HG03060 (cell line): ENCODE measurements at regions not wholly inside any gene's neighbourhood (a gene's known extent, or its start where the extent isn't known, plus 50 kb on each side); places are given as distances from the start of the nearest gene placed in this dataset.

Experiments
- ATAC-seq: cut with Tn5 transposase; IDR thresholded peaks from one replicate; pipeline ENCODE4 v1.9.1; 2021; ENCODE audit warnings: low read depth, moderate number of reproducible peaks; ENCODE audit not compliant: unreplicated experiment

DNA sequence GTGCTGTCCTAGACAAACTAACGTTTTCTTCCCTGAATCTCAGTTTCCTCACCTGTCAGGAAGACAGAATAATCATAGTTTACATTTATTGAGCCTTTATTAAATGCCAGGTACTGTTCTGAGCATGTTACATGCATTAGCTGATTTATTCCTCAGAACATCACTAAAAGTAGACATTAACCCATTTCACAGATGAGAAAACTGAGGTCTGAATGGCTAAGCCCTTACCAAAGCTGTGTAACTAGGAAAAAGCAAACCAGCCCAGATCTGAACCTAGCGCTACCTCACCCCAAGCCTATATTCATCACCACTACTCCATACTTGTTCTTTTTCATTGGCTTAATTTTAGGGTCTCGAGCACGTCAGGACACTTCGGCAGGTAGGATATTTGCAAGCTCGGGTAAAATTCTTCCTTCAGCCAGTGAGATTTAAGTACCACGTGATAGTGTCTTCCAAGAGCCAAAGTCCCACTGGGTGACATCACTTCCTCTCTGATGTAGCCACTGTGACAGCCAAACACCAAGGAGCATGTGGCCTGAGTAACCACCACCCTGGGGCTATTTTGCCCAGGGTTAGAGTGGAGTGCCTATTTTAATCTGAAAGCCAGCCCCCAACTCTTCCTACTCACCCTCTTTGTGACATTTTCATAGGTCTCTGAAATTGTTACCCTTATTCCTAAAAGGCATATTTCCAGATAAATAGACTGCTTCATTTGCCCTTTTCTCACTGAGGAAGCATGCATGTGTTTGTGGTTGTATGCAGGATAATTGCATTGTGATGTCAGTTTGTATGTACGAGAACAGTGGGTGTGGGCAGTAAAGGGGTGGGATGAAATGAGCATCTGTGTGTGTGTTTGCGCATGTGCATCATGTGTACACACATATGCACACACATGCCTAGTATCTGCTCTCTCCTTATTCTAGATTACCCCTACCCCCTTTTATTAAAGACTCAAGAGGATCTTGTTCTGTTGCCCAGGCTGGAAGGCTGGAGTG, 62.2 kb upstream of the WSCD2 start:
- no peak for ATAC-seq

DNA sequence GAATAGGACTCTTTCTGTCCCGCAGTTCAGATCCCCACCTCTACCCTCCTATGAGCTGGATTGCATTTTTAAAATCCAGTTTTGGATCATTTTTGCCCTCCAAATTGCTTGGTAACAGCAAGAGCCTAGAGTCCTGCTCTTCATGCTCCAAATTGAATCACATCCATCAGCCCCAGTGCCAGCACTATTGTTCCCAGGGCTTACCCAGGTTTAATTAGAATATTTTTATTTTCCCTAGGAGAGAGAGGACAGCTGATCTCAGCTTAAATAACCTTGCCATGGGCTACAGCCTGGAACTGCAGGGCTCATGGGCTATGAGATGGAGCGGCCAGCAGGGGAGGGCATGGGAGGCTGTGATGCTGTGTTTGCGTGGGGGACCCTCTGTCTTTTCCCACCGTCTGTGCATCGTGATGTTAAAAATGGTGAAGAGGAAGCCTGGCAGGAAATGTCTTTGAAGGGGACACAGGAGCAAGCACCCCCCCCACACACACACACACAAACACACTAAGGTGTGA, 59.4 kb upstream of the WSCD2 start:
- ATAC-seq = no peak

DNA sequence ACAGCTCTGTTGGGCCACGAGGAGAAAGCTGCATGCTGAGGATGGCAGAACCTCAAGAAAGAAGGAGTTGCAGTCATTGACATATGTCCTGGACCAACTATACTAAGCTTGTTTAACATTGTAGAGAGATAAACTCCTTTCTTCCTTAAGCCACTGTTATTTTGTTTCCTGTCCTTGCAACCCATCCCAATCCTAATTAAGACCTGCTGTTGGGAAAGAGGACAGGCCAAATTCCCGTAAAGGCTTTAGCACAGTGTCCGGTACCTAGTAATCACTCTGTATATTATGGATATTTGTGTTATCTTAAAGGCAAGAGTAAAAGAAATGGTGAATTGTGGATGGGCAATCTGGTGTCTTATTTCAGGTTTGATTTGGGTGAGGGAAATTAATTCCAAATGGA, 53.5 kb upstream of the WSCD2 start:
- ATAC-seq = no peak

DNA sequence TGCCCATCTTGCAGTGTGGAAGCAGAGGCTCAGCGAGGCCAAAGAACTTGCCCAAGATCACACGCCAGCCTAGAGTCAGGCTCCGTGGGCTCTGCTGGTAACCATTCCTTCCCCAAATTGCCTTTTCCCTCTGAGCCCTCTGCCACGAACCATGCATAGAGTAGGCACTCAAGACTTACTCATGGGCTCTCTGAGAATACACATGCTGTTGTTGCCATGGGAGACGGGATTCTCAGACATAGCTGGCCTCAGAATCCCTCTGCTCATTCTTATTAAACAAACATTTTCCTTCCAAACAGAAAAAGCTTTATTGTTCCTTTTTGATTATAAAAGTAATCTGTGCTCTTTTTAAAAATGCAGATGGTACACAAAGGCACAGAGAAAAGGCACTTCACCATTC, 52.5 kb upstream of the WSCD2 start:
- ATAC-seq = no peak

DNA sequence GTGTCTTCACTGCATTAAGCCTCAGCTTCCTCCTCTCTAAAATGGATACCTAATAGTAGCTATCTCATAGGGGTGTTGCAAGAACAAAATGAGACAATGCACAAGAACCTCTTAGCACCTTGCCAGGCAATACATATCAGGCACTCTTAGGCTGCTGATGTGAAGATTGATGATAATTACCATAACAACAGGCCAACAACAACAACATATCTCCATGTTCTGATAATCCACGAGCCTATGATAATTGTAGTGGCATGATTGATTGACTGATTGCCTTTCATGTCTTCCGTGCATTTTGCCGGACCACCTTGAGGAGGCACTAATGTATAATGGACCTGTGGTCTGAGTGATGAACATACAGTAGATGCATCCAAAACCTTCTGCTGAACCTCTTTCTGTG, 50.7 kb upstream of the WSCD2 start:
- ATAC-seq = no peak
